ENCODE measurements at regions not wholly inside any gene's neighbourhood (a gene's known extent, or its start where the extent isn't known, plus 50 kb on each side); places are given as distances from the start of the nearest gene placed in this dataset.

DNA sequence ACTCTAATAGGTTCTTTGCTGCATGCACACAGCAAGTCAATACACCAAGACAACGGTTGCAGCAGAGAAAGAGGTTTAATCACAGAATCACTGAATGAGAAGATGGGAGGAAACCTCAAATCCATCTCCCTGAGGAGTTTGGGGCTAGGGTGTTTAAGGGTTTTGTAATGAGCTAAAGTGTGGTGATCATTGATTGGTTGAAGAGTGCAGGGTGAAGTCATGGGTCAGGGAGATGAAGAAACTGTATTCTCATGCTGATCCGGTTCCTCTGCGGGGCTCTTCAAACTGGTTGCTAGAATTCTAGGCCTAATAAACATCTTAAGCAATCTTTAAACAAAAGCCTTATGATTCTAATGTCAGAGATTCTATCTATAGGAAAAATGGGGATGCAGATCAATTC is 432.5 kb upstream of the FAM47C start:
- DNase-seq = no peak
- TF ChIP-seq GATA1 (IDR thresholded peaks at IDR 0.05; ENCODE audit: low read depth, low read length) (no peak), POLR2A (IDR thresholded peaks at IDR 0.05; ENCODE audit: low read length) (no peak)

DNA sequence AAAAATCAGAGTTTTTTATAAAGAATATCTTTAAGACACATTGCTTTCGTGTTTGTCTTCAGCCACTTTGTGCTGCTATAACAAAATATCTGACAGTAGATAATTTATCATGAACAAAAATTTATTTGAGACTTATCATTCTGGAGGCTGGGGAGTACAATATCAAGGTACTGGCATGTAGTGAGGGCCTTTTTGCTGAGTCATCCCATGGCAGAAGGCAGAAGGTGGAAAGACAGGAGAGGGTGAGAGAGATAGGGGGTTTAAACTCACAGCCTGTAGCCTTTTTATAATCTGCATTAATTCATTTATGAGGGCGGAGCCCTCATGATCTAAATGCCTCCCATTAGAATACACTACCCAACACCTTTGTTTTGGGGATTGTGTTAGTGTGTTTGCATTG is 431.2 kb upstream of the FAM47C start:
- TF ChIP-seq POLR2A (IDR thresholded peaks at IDR 0.05; ENCODE audit: low read length) (no peak), GATA1 (IDR thresholded peaks at IDR 0.05; ENCODE audit: low read depth, low read length) (no peak)
- DNase-seq = no peak

DNA sequence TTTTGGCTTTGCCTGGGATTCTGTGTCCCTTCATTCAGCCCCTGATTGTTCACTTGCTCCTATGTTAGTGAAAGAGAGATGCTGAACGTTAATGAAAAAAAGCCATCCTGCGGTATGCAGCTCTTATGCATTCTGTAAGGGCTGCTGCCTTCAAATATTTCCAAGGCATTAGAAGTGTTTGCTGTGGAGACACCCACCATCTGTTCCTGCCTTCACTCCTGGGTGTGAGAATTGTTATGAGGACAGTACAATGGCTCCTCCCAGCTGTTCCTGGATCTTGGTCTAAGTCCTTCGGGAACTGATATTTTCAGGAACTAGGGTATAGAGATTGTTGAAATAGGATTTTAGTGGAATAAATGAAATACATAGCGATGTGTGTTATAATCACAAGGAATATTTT is 427.1 kb upstream of the FAM47C start:
- TF ChIP-seq GATA1 (IDR thresholded peaks at IDR 0.05; ENCODE audit: low read depth, low read length) (no peak), POLR2A (IDR thresholded peaks at IDR 0.05; ENCODE audit: low read length) (no peak)
- no peak for DNase-seq

DNA sequence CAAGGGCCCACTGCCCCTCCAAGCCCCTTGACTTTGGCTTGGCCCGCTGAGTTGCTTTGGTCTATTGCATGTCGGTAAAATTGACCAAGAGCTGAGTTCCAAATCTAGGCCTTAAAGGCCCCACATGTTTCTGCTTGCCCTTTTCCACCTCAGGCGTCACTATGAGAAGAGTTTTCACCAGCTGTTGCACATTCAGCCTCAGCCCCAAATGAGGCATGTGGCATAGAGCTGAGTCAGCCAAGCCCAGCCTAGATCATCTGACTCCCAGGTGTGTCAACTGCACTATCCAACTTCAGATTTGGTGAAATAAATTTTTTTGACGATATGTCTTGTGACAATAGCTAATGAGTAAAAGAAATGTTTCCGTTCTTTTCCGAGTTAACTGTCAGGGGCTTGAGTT is 424.5 kb upstream of the FAM47C start:
- TF ChIP-seq POLR2A (IDR thresholded peaks at IDR 0.05; ENCODE audit: low read length) (no peak), GATA1 (IDR thresholded peaks at IDR 0.05; ENCODE audit: low read depth, low read length) (no peak)
- no peak for DNase-seq

DNA sequence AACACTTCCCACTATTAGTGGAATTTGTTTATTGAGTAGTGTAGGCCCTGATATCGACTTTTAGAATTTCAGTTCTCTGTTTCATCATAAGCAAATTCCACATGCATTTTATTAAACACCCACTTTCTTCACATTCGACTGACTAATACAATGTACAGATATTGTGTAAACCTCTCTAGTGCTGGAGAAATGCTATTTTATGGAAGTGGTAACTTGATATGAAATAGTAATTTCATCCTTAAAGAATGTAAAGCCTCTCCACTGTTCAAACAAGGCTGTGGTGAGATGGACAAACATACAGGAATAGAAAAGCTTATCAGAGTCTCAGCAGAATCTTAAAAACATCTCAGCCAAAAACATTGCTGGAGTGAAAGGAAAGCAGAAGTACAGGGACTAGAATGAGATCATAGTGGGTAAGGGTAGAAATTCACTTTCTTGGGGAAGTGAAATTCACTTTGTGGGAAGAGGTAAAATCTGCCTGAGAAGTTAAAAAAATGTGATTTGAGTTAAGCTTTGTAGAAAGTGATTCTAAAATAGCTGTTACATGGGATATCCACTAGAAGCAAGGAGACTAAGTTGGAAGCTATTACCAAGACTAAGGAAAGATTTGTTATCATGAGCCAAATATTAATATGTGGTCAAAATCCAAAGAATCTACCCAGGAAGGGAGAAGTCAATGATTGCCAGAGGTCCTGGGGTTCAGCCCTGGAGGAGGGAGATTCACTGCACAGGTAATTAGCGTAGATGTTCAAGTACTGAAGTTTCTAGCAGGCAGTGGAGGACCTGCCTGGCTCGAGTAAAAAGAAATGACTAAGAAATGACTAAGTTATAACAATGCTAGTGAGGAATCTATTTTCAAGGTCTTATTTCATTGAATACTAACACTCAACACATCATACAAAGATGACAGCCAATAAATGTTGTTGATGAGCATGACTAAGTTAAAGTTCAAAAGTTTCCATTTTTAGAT is 398.3 kb upstream of the FAM47C start:
- no peak for DNase-seq
- TF ChIP-seq POLR2A (IDR thresholded peaks at IDR 0.05; ENCODE audit: low read length) (no peak), GATA1 (IDR thresholded peaks at IDR 0.05; ENCODE audit: low read depth, low read length) (no peak)

DNA sequence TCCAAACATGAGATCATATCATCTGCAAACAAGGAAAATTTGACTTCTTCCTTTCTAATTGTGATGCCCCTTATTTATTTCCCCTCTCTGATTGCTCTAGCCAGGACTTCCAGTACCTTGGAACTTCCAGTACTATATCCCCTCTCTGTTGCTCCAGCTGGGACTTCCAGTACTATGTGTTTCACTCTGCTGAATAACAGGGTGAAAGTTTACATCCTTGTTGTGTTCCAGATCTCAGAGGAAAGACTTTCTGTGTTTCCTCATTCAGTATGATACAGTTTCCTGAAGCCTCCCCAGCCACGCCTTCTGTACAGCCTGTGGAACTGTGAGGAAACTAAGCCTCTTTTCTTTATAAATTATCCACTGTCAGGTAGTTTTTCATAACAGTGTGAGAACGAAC is 381.3 kb upstream of the FAM47C start:
- DNase-seq = no peak
- TF ChIP-seq POLR2A (IDR thresholded peaks at IDR 0.05; ENCODE audit: low read length) (no peak), GATA1 (IDR thresholded peaks at IDR 0.05; ENCODE audit: low read depth, low read length) (no peak)

DNA sequence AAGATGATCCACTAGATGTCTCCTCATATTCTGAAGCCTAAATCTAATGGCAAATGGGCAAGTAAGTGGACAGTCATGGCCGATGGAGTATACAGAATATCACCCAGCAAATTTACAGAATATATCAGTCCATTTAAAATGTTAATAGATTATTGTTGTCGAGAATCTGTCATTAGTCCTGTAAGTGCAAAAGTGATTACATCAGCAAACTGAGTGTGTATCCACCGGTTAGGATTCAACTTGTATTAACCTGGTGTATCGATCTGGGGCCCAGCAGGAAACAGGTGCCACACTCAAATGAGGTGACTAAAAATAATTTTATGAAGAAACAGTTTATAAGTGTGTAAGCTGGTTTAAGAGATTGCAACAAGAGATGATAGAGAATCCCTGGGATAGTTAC is 367.9 kb upstream of the FAM47C start:
- TF ChIP-seq POLR2A (IDR thresholded peaks at IDR 0.05; ENCODE audit: low read length) = no peak
- TF ChIP-seq GATA1 (IDR thresholded peaks at IDR 0.05; ENCODE audit: low read depth, low read length) = no peak
- peak in 1 of 2 experiments; percentile 1 for DNase-seq

DNA sequence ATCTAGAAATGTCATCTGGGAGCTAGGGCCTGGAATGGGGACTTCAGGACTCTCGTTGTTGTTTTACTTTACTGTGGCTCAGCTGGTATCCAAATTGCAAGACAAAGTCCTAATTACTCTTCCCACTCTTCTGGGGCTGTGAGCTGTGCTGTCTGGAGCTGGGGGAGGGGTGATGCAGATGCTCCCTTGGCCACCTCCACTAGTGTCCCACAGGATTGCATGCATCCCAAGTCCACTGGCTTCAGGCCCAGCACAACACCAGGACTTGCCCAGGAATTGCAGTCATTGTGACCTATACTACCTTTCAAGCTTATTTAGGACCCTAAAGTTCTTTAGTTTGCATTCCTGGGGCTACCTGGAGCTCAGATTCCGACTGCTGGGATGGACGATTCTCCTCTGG is 366.1 kb upstream of the FAM47C start:
- TF ChIP-seq POLR2A (IDR thresholded peaks at IDR 0.05; ENCODE audit: low read length) = no peak
- no peak for TF ChIP-seq GATA1 (IDR thresholded peaks at IDR 0.05; ENCODE audit: low read depth, low read length)

DNA sequence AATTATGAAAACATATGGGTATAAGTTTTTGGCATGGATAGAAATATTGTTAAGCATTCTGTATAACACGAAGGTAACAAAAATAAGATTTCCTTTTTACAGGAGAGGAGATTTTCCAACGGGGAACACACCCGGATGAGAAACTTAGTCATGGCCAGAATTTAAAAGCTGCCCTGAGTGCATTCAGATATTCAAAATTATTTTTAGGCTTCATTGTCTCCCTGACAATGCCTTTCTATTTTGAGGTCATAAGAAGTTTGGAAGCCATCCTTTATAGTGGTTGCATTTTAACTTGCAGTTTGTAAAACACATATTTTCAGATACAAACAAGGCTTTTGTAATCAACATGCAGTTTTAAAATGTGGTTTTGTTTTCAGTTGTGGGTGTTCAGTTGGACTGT is 357.5 kb upstream of the FAM47C start:
- DNase-seq = no peak

More for the DNA sequence above, 366.1 kb upstream of the FAM47C start:
- no peak for DNase-seq

DNA sequence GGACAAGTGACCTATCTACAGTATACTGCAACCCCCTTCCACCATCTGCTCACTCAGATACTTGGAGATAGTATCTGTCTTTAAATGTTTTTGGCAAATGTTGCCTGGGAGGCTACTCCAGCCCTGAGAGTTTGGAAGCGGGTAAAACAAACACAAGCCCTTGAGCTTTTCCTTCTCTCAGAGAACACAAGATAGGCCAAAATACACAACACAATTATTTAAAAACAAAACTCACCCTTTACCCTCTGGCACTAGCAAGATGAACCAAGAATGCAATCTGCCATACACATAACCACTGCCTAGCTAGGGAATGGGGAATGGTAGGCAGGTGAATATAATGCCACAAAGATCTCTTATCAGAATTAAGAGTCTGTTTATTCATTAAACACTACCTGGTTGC is 324.7 kb upstream of the FAM47C start:
- peak; percentile 10 to 72 for DNase-seq
- TF ChIP-seq POLR2A (IDR thresholded peaks at IDR 0.05; ENCODE audit: low read length) (no peak), GATA1 (IDR thresholded peaks at IDR 0.05; ENCODE audit: low read depth, low read length) (no peak)

More for the DNA sequence above, 357.5 kb upstream of the FAM47C start:
- TF ChIP-seq POLR2A (IDR thresholded peaks at IDR 0.05; ENCODE audit: low read length) (no peak), GATA1 (IDR thresholded peaks at IDR 0.05; ENCODE audit: low read depth, low read length) (no peak)

DNA sequence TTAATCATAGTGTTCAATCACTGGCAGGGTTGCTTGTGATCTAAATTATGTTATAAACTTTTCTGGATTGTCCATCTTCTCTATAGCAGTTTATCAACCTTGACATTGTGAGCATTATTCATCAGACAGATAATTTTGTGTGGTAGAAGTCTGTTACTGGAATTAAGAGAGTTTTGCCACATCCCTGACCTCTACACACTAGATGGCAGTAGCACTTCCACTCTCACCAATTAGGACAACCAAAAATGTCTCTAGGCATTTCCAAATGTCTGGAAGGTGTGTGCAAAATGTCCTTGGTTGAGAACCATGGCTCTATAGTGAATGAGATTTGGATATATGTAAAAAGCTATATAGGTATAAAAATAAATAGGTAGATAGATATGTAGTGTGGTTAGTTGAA is 324.1 kb upstream of the FAM47C start:
- peak; percentile 0 to 1 for DNase-seq
- no peak for TF ChIP-seq POLR2A (IDR thresholded peaks at IDR 0.05; ENCODE audit: low read length)
- TF ChIP-seq GATA1 (IDR thresholded peaks at IDR 0.05; ENCODE audit: low read depth, low read length) = no peak

DNA sequence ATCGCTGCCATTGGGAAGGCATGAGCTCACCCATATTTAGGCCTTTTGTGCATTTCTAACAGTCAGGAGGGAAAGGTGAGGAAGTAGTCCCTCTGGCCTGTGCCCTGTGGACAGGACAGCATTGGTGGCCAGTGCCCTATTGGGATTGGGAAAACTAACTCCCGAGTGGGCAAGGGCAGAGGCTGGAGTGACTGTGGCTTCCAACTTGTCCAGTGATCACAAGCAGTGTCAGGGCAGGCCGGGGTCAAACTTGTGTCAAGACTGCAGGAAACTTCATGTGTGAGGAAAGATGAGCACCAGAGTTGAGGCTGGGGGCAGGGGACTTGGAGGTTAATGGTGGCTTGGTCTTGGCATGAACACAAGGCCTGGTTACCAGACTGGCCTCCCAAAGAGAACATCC is 286.2 kb upstream of the FAM47C start:
- TF ChIP-seq GATA1 (IDR thresholded peaks at IDR 0.05; ENCODE audit: low read depth, low read length) = no peak

DNA sequence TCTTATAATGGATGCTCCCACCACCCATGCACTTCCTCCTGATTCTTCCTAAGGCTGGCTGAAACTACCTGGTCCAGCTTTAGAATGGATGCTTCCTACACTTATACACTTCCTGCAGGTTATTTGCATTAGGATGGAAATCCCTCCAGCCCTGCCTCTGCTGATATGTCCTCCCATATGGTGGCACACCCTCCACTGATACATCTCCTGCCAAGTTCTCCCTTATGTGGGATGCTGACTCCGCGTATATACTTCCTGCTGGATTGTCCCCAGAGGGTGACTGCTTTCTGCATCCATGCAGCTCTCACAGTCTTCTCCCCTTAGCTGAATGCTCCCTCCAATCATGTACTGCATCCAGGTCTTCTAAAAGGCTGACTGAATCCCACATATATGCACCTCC is 254.6 kb upstream of the FAM47C start:
- no peak for TF ChIP-seq POLR2A (IDR thresholded peaks at IDR 0.05; ENCODE audit: low read length)
- DNase-seq = no peak

More for the DNA sequence above, 286.2 kb upstream of the FAM47C start:
- DNase-seq = no peak

DNA sequence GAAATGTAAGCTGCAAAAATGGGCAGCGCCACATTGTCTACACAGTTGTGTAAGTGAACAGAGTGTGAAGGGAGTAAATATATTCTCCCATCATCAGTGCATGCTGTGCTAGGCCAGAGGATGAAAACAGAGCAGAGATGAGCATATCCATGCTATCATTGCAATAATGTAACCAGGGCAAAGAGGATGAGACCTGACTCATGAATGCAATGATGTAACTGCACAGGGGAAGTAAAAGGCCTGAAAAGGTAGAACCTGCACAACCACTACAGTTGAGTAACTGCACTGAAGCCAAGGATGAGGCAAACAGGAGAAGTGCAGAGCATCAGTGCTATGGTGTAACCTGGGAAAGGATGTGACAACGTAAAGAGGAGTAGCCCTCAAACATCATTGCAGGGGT is 220.4 kb upstream of the FAM47C start:
- no peak for DNase-seq
- no peak for TF ChIP-seq GATA1 (IDR thresholded peaks at IDR 0.05; ENCODE audit: low read depth, low read length)
- TF ChIP-seq POLR2A (IDR thresholded peaks at IDR 0.05; ENCODE audit: low read length) = no peak

DNA sequence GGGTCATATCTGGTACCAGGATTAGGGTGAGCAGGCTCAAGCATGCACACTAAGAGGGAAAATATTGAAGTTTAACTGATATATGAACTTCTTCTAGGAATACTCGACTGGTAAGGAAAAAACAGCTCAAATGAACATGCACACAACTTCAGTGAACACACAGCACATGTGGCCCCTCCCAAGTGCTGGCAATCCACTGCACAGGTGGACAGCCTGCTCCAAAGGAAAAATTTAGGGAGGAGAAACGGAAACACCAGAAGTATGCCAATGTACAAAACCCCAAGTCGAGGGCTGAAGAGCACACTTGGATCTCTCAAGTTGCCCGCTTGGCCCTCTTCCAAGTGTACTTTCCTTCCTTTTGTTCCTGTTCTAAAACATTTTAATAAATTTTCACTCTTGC is 205.0 kb upstream of the FAM47C start:
- DNase-seq = no peak
- TF ChIP-seq POLR2A (IDR thresholded peaks at IDR 0.05; ENCODE audit: low read length) = no peak
- no peak for TF ChIP-seq GATA1 (IDR thresholded peaks at IDR 0.05; ENCODE audit: low read depth, low read length)
